Fibroblast of skin of left quadriceps (primary cell): ENCODE measurements at regions not wholly inside any gene's neighbourhood (a gene's known extent, or its start where the extent isn't known, plus 50 kb on each side); places are given as distances from the start of the nearest gene placed in this dataset.
"Not testable (repeated sequence)": the region's sequence is repeated elsewhere in the genome, so short reads cannot be mapped to it uniquely, and the experiment has no call there.

ENCODE experiments used
- DNase-seq, 2 experiments: peaks; one replicate each; pipeline ENCODE4 v3.0.0-alpha.2; 2013; ENCODE audit warnings: low read depth in 2 of 2

GRCh38 chr20:55166063-55166462, 690.7 kb downstream of the DOK5 start:
- no peak for DNase-seq

- peak; percentile 64 to 65 for DNase-seq
Observed at GRCh38 chr20:55160996-55161395, 685.6 kb downstream of the DOK5 start.

GRCh38 chr20:55160037-55160436, 684.6 kb downstream of the DOK5 start:
- DNase-seq = peak; percentile 18 to 24

GRCh38 chr20:55159230-55159629, 683.8 kb downstream of the DOK5 start:
- no peak for DNase-seq

- DNase-seq = no peak
Observed at GRCh38 chr20:55158446-55158845, 683.1 kb downstream of the DOK5 start.

- DNase-seq = no peak
Observed at GRCh38 chr20:55155360-55155759, 680.0 kb downstream of the DOK5 start.

GRCh38 chr20:55153001-55153645, 677.7 kb downstream of the DOK5 start:
- peak in 1 of 2 experiments; percentile 4 for DNase-seq

- DNase-seq = no peak
Observed at GRCh38 chr20:55151171-55151570, 675.8 kb downstream of the DOK5 start.

GRCh38 chr20:55143601-55144000, 668.2 kb downstream of the DOK5 start:
- no peak for DNase-seq

GRCh38 chr20:55142932-55143331, 667.5 kb downstream of the DOK5 start:
- DNase-seq = no peak

GRCh38 chr20:55140631-55141030, 665.2 kb downstream of the DOK5 start:
- no peak for DNase-seq

GRCh38 chr20:55139173-55139765, 663.9 kb downstream of the DOK5 start:
- no peak for DNase-seq

GRCh38 chr20:55135923-55136322, 660.5 kb downstream of the DOK5 start:
- DNase-seq = no peak

- DNase-seq = no peak
Observed at GRCh38 chr20:55132523-55132922, 657.1 kb downstream of the DOK5 start.

GRCh38 chr20:55117577-55117976, 642.2 kb downstream of the DOK5 start:
- DNase-seq = not testable (repeated sequence)

GRCh38 chr20:55116598-55116997, 641.2 kb downstream of the DOK5 start:
- no peak for DNase-seq

- DNase-seq = no peak
Observed at GRCh38 chr20:55103188-55103587, 627.8 kb downstream of the DOK5 start.

GRCh38 chr20:55099251-55099650, 623.9 kb downstream of the DOK5 start:
- DNase-seq = no peak

GRCh38 chr20:55097621-55098020, 622.2 kb downstream of the DOK5 start:
- no peak for DNase-seq

- no peak for DNase-seq
Observed at GRCh38 chr20:55095745-55096400, 620.5 kb downstream of the DOK5 start.

- no peak for DNase-seq
Observed at GRCh38 chr20:55094353-55094861, 619.0 kb downstream of the DOK5 start.

- DNase-seq = no peak
Observed at GRCh38 chr20:55090286-55090685, 614.9 kb downstream of the DOK5 start.

- no peak for DNase-seq
Observed at GRCh38 chr20:55086421-55086820, 611.0 kb downstream of the DOK5 start.
